Tibial nerve (tissue), 4 donors: ENCODE measurements at regions not wholly inside any gene's neighbourhood (a gene's known extent, or its start where the extent isn't known, plus 50 kb on each side); places are given as distances from the start of the nearest gene placed in this dataset.

Experiments used
- DNase-seq, 2 donors: peaks; one replicate each; pipeline ENCODE4 v3.0.0-alpha.2; 2019; ENCODE audit warnings: low spot score in 2 of 2
- H3K27ac ChIP-seq, 4 donors: fragments of 200-600 bp; sonication (generic) in 3 of 4; one replicate each; pipeline ENCODE4 v1.5.1; 2017 to 2019; ENCODE audit warnings: mild to moderate bottlenecking in 1 of 4
- H3K27me3 ChIP-seq, 2 donors: fragments of 200-600 bp; sonication (generic) in 1 of 2; one replicate each; pipeline versions ENCODE4 v1.5.1 to v1.6.0; 2017 to 2019
- H3K36me3 ChIP-seq, 3 donors: fragments of 200-600 bp; sonication (generic); one replicate each; pipeline ENCODE4 v1.5.1; 2018 to 2019
- H3K4me1 ChIP-seq, 4 donors: fragments of 200-600 bp; sonication (generic) in 3 of 4; one replicate each; pipeline ENCODE4 v1.5.1; 2017 to 2019
- H3K4me3 ChIP-seq, 4 donors: fragments of 200-600 bp; sonication (generic) in 3 of 4; one replicate each; pipeline ENCODE4 v1.5.1; 2017 to 2019; ENCODE audit warnings: mild to moderate bottlenecking in 1 of 4, moderate library complexity in 1 of 4
- H3K9me3 ChIP-seq, 4 donors: fragments of 200-600 bp; sonication (generic) in 3 of 4; one replicate each; pipeline ENCODE4 v1.5.1; 2017 to 2019
- CTCF ChIP-seq, 5 experiments: fragments of 200-600 bp in 3 of 5; fragments of 450-650 bp in 2 of 5; sonication (generic) in 3 of 5; IDR thresholded peaks; one replicate each; pipeline ENCODE4 v1.5.1; 2016 to 2019; ENCODE audit warnings: antibody characterized with exemption in 5 of 5, mild to moderate bottlenecking in 3 of 5, moderate library complexity in 2 of 5
- EP300 ChIP-seq, 2 donors: sonication (generic); formaldehyde crosslinking; IDR thresholded peaks; one replicate each; pipeline ENCODE4 v1.6.1; 2017; ENCODE audit warnings: antibody characterized with exemption in 2 of 2, mild to moderate bottlenecking in 1 of 2
- POLR2A ChIP-seq, 2 donors: fragments of 450-650 bp; IDR thresholded peaks; one replicate each; pipeline ENCODE4 v1.6.1; 2017; ENCODE audit warnings: antibody characterized with exemption in 2 of 2, mild to moderate bottlenecking in 2 of 2, moderate library complexity in 2 of 2
- WGBS, 2 donors: methylation state at CpG; one replicate each; pipeline ENCODE4 v1.1.5; 2018; 5-methylcytosine and 5-hydroxymethylcytosine counted together

GRCh38 chr21:18460979-18461378 lies 57.4 kb upstream of the TMPRSS15 start:
- no peak overlapping the region for H3K4me3 ChIP-seq
- no peaks in the 10 kb centered on the region for H3K27me3 ChIP-seq
- WGBS, 2 donors: 76 to 82% methylated on average over 4 of the region's 4 CpGs

GRCh38 chr21:18461743-18462142 lies 58.2 kb upstream of the TMPRSS15 start:
- Histone ChIP-seq H3K36me3 (no peaks in the 10 kb centered on the region), H3K4me1 (no peaks in the 10 kb centered on the region), H3K9me3 (no peaks in the 10 kb centered on the region), H3K4me3 (no peak overlapping the region), H3K27ac (no peak overlapping the region), H3K27me3 (no peaks in the 10 kb centered on the region)
- WGBS, 2 donors: 82 to 88% methylated on average over 3 of the region's 3 CpGs
- no peak for DNase-seq
- no peak for TF ChIP-seq CTCF (IDR thresholded peaks at IDR 0.05)
- no peak for TF ChIP-seq POLR2A (IDR thresholded peaks at IDR 0.05)
- no peak for TF ChIP-seq EP300 (IDR thresholded peaks at IDR 0.05)

More at GRCh38 chr21:18460979-18461378, 57.4 kb upstream of the TMPRSS15 start:
- no peak for DNase-seq
- Histone ChIP-seq H3K9me3 (no peaks in the 10 kb centered on the region), H3K4me1 (no peaks in the 10 kb centered on the region), H3K27ac (no peak overlapping the region), H3K36me3 (no peaks in the 10 kb centered on the region)
- TF ChIP-seq EP300 (IDR thresholded peaks at IDR 0.05): no peak
- no peak for TF ChIP-seq CTCF (IDR thresholded peaks at IDR 0.05)
- no peak for TF ChIP-seq POLR2A (IDR thresholded peaks at IDR 0.05)

GRCh38 chr21:18467715-18468114 lies 64.1 kb upstream of the TMPRSS15 start:
- DNase-seq: no peak
- Histone ChIP-seq H3K9me3 (no peaks in the 10 kb centered on the region), H3K27ac (no peak overlapping the region), H3K36me3 (no peaks in the 10 kb centered on the region), H3K4me1 (no peaks in the 10 kb centered on the region), H3K27me3 (no peaks in the 10 kb centered on the region), H3K4me3 (no peak overlapping the region)
- 58 to 66% methylated on average over 2 of the region's 2 CpGs for WGBS, 2 donors
- TF ChIP-seq CTCF (IDR thresholded peaks at IDR 0.05) (no peak), POLR2A (IDR thresholded peaks at IDR 0.05) (no peak), EP300 (IDR thresholded peaks at IDR 0.05) (no peak)

- H3K36me3 ChIP-seq: no peaks in the 10 kb centered on the region
- peak overlapping the region in 1 of 4 donors; percentile 7 for H3K4me3 ChIP-seq
- WGBS, 2 donors: 23 to 24% methylated on average over 6 of the region's 6 CpGs
- H3K4me1 ChIP-seq: no peaks in the 10 kb centered on the region
- no peak overlapping the region for H3K27ac ChIP-seq
- TF ChIP-seq EP300 (IDR thresholded peaks at IDR 0.05): no peak
- no peak for TF ChIP-seq POLR2A (IDR thresholded peaks at IDR 0.05)
- no peak for TF ChIP-seq CTCF (IDR thresholded peaks at IDR 0.05)
- no peaks in the 10 kb centered on the region for H3K27me3 ChIP-seq
- DNase-seq: no peak
- no peaks in the 10 kb centered on the region for H3K9me3 ChIP-seq
Measured at GRCh38 chr21:18468790-18469189, 65.2 kb upstream of the TMPRSS15 start.

GRCh38 chr21:18476639-18477038 lies 73.1 kb upstream of the TMPRSS15 start:
- Histone ChIP-seq H3K27ac (no peak overlapping the region), H3K36me3 (no peaks in the 10 kb centered on the region), H3K27me3 (no peaks in the 10 kb centered on the region), H3K4me1 (no peaks in the 10 kb centered on the region), H3K9me3 (peaks cover 0 to 3% (median 0%) of the 10 kb centered on the region in 4 donors), H3K4me3 (no peak overlapping the region)
- no peak for DNase-seq
- TF ChIP-seq CTCF (IDR thresholded peaks at IDR 0.05) (no peak), POLR2A (IDR thresholded peaks at IDR 0.05) (no peak), EP300 (IDR thresholded peaks at IDR 0.05) (no peak)
- WGBS, 2 donors: 54 to 59% methylated on average over 1 of the region's 1 CpG
